HCT116 (cell line): ENCODE measurements at regions not wholly inside any gene's neighbourhood (a gene's known extent, or its start where the extent isn't known, plus 50 kb on each side); places are given as distances from the start of the nearest gene placed in this dataset.
"Not testable (repeated sequence)": the region's sequence is repeated elsewhere in the genome, so short reads cannot be mapped to it uniquely, and the experiment has no call there.

Experiments used
- ATAC-seq: fragments of 200-7000 bp; cut with Tn5 transposase; 2 replicates; pipeline ENCODE4 v1.9.1; 2020; ENCODE audit warnings: mild to moderate bottlenecking, moderate library complexity
- BruUV-seq: library from RNA; stranded (reverse); fragments of 400-500 nt; replicated peaks from 2 replicates; lab custom pipeline; 2021; lab: Mats Ljungman, UMichigan
- CTCF ChIA-PET: fragments of 300-600 bp; sonication (Branson Sonifier 250); formaldehyde crosslinking; loops from one replicate; lab custom pipeline; 2021; ENCODE audit warnings: antibody characterized with exemption; lab: Charles Lee
- POLR2A ChIA-PET: fragments of 300-600, 350-600 bp; sonication (Branson Sonifier 250); formaldehyde crosslinking; loops from one replicate; lab custom pipeline; 2021; ENCODE audit warnings: antibody characterized with exemption; lab: Charles Lee
- RAD21 ChIA-PET, 2 experiments: fragments of 300-600 bp; sonication (Branson Sonifier 250); formaldehyde crosslinking; loops; one replicate each; lab custom pipeline; 2023; ENCODE audit warnings: low total read pairs in 2 of 2; ENCODE audit not compliant: uncharacterized antibody in 2 of 2, unreplicated experiment in 2 of 2, low non-redundant PET in 1 of 2; lab: Charles Lee
- DNase-seq: peaks from one replicate; pipeline ENCODE4 v3.0.0-alpha.2; 2010; ENCODE audit warnings: low read depth, low spot score
- H2AFZ ChIP-seq: fragments of 200-600 bp; shearing (Covaris generic), sonication (generic); 2 replicates; pipeline ENCODE4 v1.6.1; 2017; ENCODE audit warnings: low read depth, mixed run types, mixed read lengths, antibody characterized with exemption, low read length; ENCODE audit not compliant: poor library complexity, severe bottlenecking
- H3K27ac ChIP-seq: 2 replicates; pipeline ENCODE4 v1.5.1; 2012; ENCODE audit warnings: low read depth, low read length
- H3K27me3 ChIP-seq: fragments of 200-600 bp; sonication (generic); 2 replicates; pipeline ENCODE4 v1.6.1; 2016; ENCODE audit warnings: mixed run types, low read length, mixed read lengths; ENCODE audit not compliant: insufficient read depth
- H3K36me3 ChIP-seq, 2 experiments: fragments of 200-500 bp in 1 of 2; fragments of 200-600 bp in 1 of 2; sonication (Bioruptor generic) in 1 of 2; sonication (generic) in 1 of 2; 2 replicates each; pipeline versions ENCODE4 v1.5.1 to v1.6.1; 2014 to 2016; ENCODE audit warnings: low read length in 2 of 2, inconsistent platforms in 1 of 2, mixed read lengths in 1 of 2, mixed run types in 1 of 2; ENCODE audit not compliant: insufficient read depth in 2 of 2, control insufficient read depth in 1 of 2
- H3K4me1 ChIP-seq, 2 experiments: fragments of 200-600 bp in 1 of 2; sonication (generic) in 1 of 2; 2 replicates each; pipeline versions ENCODE4 v1.5.1 to v1.6.1; 2012 to 2017; ENCODE audit warnings: low read length in 2 of 2, inconsistent platforms in 1 of 2, mild to moderate bottlenecking in 1 of 2, mixed read lengths in 1 of 2, mixed run types in 1 of 2, moderate library complexity in 1 of 2; ENCODE audit not compliant: insufficient read depth in 2 of 2, control insufficient read depth in 1 of 2
- H3K4me2 ChIP-seq: fragments of 200-600 bp; sonication (generic); 2 replicates; pipeline ENCODE4 v1.6.1; 2017; ENCODE audit warnings: mixed run types, low read length, mixed read lengths
- H3K4me3 ChIP-seq, 2 experiments: fragments of 200-600 bp in 1 of 2; sonication (generic) in 1 of 2; replicated peaks in 1 of 2; 2 replicates each; pipeline ENCODE4 v1.5.1; 2011 to 2016; ENCODE audit warnings: low read length in 2 of 2, control low read depth in 1 of 2, low read depth in 1 of 2, mild to moderate bottlenecking in 1 of 2, mixed read lengths in 1 of 2, mixed run types in 1 of 2
- H3K79me2 ChIP-seq: fragments of 200-600 bp; sonication (generic); 2 replicates; pipeline ENCODE4 v1.6.1; 2017; ENCODE audit warnings: mild to moderate bottlenecking, mixed run types, low read length, moderate library complexity, mixed read lengths; ENCODE audit not compliant: insufficient read depth
- H3K9ac ChIP-seq: fragments of 200-600 bp; sonication (generic); 2 replicates; pipeline ENCODE4 v1.6.1; 2016; ENCODE audit warnings: low read length, mixed read lengths
- H3K9me2 ChIP-seq: fragments of 200-600 bp; sonication (generic), shearing (Covaris generic); 2 replicates; pipeline ENCODE4 v1.6.1; 2017; ENCODE audit warnings: mixed run types, mild to moderate bottlenecking, moderate library complexity; ENCODE audit not compliant: insufficient read depth
- H3K9me3 ChIP-seq, 2 experiments: fragments of 200-500 bp in 1 of 2; fragments of 200-600 bp in 1 of 2; sonication (Bioruptor generic) in 1 of 2; sonication (generic) in 1 of 2; 2 replicates each; pipeline ENCODE4 v1.6.1; 2014 to 2017; ENCODE audit warnings: low read length in 2 of 2, mixed read lengths in 2 of 2, inconsistent platforms in 1 of 2, low read depth in 1 of 2, mild to moderate bottlenecking in 1 of 2, mixed run types in 1 of 2, moderate library complexity in 1 of 2; ENCODE audit not compliant: control insufficient read depth in 1 of 2, insufficient read depth in 1 of 2
- H4K20me1 ChIP-seq: fragments of 200-600 bp; sonication (generic), shearing (Covaris generic); 2 replicates; pipeline ENCODE4 v1.6.1; 2017; ENCODE audit warnings: mixed run types, mild to moderate bottlenecking, moderate library complexity; ENCODE audit not compliant: insufficient read depth
- ATF3 ChIP-seq: IDR thresholded peaks from 2 replicates; pipeline ENCODE4 v1.6.1; 2012
- ELF1 ChIP-seq: IDR thresholded peaks from 2 replicates; pipeline ENCODE4 v1.6.1; 2012; ENCODE audit warnings: low read depth, borderline replicate concordance
- FOSL1 ChIP-seq: IDR thresholded peaks from 2 replicates; pipeline ENCODE4 v1.6.1; 2012; ENCODE audit warnings: low read depth
- MAX ChIP-seq: IDR thresholded peaks from 2 replicates; pipeline ENCODE4 v1.6.1; 2012
- RAD21 ChIP-seq: IDR thresholded peaks from 2 replicates; pipeline ENCODE4 v1.6.1; 2012; ENCODE audit warnings: low read depth, mild to moderate bottlenecking
- SIN3A ChIP-seq: IDR thresholded peaks from 2 replicates; pipeline ENCODE4 v1.6.1; 2012; ENCODE audit warnings: low read depth
- ZBTB33 ChIP-seq: IDR thresholded peaks from 2 replicates; pipeline ENCODE4 v1.6.1; 2011; ENCODE audit warnings: mild to moderate bottlenecking, low read length, moderate library complexity; ENCODE audit not compliant: insufficient replicate concordance; ENCODE audit errors: extremely low read depth
- ZNF274 ChIP-seq: fragments of 200-500 bp; sonication (Bioruptor generic); IDR thresholded peaks from 2 replicates; pipeline ENCODE4 v1.6.1; 2014; ENCODE audit warnings: mild to moderate bottlenecking, low read depth, low read length, inconsistent platforms
- intact Hi-C: fragments of 100-400 bp; cut with micrococcal nuclease; formaldehyde crosslinking; loops from 2 replicates; pipeline ENCODE4 v1.10.0; 2022
- TF ChIP-seq, protein P1 (sequence below): IDR thresholded peaks from 2 replicates; pipeline ENCODE4 v1.6.1; 2012; ENCODE audit warnings: low read depth

- TF ChIP-seq RAD21: no peak
- TF ChIP-seq FOSL1: no peak
These were observed 209.2 kb downstream of the LHFPL1 start (continued) for GRCh38 chrX:112470551-112470950.

GRCh38 chrX:112461949-112462450 lies 217.7 kb downstream of the LHFPL1 start:
- H3K27ac ChIP-seq, POLR2A ChIA-PET, ATAC-seq, BruUV-seq, H3K9me3 ChIP-seq, H3K4me3 ChIP-seq, H3K79me2 ChIP-seq, H2AFZ ChIP-seq, H3K27me3 ChIP-seq, H4K20me1 ChIP-seq, H3K9me2 ChIP-seq, H3K4me2 ChIP-seq, H3K4me1 ChIP-seq, intact Hi-C loops, H3K9ac ChIP-seq, DNase-seq, H3K36me3 ChIP-seq, CTCF ChIA-PET, RAD21 ChIA-PET: not testable (repeated sequence)

GRCh38 chrX:112457788-112458187 lies 221.9 kb downstream of the LHFPL1 start:
- BruUV-seq: no TSS peak
- Histone ChIP-seq H2AFZ (no peak overlapping the region), H3K27me3 (no peaks in the 10 kb centered on the region), H3K9me2 (no peaks in the 10 kb centered on the region), H3K9me3 (no peaks in the 10 kb centered on the region), H3K27ac (no peak overlapping the region), H4K20me1 (no peaks in the 10 kb centered on the region), H3K4me3 (no peak overlapping the region), H3K4me2 (no peak overlapping the region), H3K9ac (no peak overlapping the region), H3K79me2 (no peaks in the 10 kb centered on the region), H3K36me3 (no peaks in the 10 kb centered on the region), H3K4me1 (no peaks in the 10 kb centered on the region)
- intact Hi-C loops: no loop called here
- no peak for TF ChIP-seq SIN3A
- TF ChIP-seq, protein P1, sequence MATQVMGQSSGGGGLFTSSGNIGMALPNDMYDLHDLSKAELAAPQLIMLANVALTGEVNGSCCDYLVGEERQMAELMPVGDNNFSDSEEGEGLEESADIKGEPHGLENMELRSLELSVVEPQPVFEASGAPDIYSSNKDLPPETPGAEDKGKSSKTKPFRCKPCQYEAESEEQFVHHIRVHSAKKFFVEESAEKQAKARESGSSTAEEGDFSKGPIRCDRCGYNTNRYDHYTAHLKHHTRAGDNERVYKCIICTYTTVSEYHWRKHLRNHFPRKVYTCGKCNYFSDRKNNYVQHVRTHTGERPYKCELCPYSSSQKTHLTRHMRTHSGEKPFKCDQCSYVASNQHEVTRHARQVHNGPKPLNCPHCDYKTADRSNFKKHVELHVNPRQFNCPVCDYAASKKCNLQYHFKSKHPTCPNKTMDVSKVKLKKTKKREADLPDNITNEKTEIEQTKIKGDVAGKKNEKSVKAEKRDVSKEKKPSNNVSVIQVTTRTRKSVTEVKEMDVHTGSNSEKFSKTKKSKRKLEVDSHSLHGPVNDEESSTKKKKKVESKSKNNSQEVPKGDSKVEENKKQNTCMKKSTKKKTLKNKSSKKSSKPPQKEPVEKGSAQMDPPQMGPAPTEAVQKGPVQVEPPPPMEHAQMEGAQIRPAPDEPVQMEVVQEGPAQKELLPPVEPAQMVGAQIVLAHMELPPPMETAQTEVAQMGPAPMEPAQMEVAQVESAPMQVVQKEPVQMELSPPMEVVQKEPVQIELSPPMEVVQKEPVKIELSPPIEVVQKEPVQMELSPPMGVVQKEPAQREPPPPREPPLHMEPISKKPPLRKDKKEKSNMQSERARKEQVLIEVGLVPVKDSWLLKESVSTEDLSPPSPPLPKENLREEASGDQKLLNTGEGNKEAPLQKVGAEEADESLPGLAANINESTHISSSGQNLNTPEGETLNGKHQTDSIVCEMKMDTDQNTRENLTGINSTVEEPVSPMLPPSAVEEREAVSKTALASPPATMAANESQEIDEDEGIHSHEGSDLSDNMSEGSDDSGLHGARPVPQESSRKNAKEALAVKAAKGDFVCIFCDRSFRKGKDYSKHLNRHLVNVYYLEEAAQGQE: no peak
- no peak for TF ChIP-seq MAX
- TF ChIP-seq ZNF274: no peak
- no peak for TF ChIP-seq ELF1
- no peak for TF ChIP-seq ZBTB33
- TF ChIP-seq ATF3: no peak
- CTCF ChIA-PET: no interaction called here
- RAD21 ChIA-PET: no interaction called here
- DNase-seq (no peak), ATAC-seq (no peak)
- POLR2A ChIA-PET: no interaction called here
